ENCODE measurements at regions not wholly inside any gene's neighbourhood (a gene's known extent, or its start where the extent isn't known, plus 50 kb on each side); places are given as distances from the start of the nearest gene placed in this dataset.

DNA sequence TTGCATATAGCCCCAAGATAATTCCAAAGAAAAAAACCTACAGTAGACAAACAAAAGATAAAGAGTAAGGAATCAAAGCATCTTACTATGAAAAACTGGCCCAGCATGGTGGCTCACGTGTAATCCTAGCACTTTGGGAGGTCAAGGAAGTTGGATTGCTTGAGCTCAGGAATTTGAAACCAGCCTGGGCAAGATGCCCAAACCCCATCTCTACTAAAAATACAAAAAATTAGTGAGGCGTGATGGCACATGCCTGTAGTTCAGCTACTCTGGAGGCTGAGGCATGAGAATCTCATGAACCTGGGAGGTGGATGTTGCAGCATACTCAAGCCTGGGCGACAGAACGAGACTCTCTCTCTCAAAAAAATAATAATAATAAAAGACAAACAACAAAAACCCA lies 764.7 kb upstream of the KIF2B start:
- TF ChIP-seq RAD21 (IDR thresholded peaks at IDR 0.05; ENCODE audit: low read depth) (no peak), CEBPB (IDR thresholded peaks at IDR 0.05) (no peak)
- TF ChIP-seq, protein P1, sequence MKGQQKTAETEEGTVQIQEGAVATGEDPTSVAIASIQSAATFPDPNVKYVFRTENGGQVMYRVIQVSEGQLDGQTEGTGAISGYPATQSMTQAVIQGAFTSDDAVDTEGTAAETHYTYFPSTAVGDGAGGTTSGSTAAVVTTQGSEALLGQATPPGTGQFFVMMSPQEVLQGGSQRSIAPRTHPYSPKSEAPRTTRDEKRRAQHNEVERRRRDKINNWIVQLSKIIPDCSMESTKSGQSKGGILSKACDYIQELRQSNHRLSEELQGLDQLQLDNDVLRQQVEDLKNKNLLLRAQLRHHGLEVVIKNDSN (IDR thresholded peaks at IDR 0.05): no peak
- TF ChIP-seq, protein P2, sequence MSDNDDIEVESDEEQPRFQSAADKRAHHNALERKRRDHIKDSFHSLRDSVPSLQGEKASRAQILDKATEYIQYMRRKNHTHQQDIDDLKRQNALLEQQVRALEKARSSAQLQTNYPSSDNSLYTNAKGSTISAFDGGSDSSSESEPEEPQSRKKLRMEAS (IDR thresholded peaks at IDR 0.05): no peak
- TF ChIP-seq, protein P3, sequence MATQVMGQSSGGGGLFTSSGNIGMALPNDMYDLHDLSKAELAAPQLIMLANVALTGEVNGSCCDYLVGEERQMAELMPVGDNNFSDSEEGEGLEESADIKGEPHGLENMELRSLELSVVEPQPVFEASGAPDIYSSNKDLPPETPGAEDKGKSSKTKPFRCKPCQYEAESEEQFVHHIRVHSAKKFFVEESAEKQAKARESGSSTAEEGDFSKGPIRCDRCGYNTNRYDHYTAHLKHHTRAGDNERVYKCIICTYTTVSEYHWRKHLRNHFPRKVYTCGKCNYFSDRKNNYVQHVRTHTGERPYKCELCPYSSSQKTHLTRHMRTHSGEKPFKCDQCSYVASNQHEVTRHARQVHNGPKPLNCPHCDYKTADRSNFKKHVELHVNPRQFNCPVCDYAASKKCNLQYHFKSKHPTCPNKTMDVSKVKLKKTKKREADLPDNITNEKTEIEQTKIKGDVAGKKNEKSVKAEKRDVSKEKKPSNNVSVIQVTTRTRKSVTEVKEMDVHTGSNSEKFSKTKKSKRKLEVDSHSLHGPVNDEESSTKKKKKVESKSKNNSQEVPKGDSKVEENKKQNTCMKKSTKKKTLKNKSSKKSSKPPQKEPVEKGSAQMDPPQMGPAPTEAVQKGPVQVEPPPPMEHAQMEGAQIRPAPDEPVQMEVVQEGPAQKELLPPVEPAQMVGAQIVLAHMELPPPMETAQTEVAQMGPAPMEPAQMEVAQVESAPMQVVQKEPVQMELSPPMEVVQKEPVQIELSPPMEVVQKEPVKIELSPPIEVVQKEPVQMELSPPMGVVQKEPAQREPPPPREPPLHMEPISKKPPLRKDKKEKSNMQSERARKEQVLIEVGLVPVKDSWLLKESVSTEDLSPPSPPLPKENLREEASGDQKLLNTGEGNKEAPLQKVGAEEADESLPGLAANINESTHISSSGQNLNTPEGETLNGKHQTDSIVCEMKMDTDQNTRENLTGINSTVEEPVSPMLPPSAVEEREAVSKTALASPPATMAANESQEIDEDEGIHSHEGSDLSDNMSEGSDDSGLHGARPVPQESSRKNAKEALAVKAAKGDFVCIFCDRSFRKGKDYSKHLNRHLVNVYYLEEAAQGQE (IDR thresholded peaks at IDR 0.05; ENCODE audit: low read depth): no peak

Data from Ishikawa (cell line).